ENCODE measurements at regions not wholly inside any gene's neighbourhood (a gene's known extent, or its start where the extent isn't known, plus 50 kb on each side); places are given as distances from the start of the nearest gene placed in this dataset.
"Not testable (repeated sequence)": the region's sequence is repeated elsewhere in the genome, so short reads cannot be mapped to it uniquely, and the experiment has no call there.

- no peak for DNase-seq (ENCODE audit: low spot score)
Measured at GRCh38 chr13:90594681-90595080, 752.8 kb upstream of the MIR17HG start.

GRCh38 chr13:90605664-90606063 lies 741.8 kb upstream of the MIR17HG start:
- no peak for DNase-seq (ENCODE audit: low spot score)

DNA sequence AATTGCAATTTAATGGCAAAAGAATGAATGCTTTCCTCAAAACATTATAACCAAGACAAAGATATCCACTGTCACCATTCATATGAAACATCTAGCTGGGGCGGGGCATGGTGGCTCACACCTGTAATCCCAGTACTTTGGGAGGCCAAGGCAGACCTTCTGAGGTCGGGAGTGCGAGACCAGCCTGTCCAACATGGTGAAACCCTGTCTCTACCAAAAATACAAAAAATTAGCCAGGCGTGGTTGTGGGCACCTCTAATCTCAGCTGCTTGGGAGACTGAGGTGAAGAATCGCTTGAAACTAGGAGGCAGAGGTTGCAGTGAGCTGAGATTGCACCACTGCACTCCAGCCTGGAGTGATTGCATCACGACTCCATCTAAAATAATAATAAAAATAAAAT lies 740.6 kb upstream of the MIR17HG start:
- DNase-seq (ENCODE audit: low spot score), result not testable (repeated sequence)

- DNase-seq (ENCODE audit: low spot score), result no peak
Measured at GRCh38 chr13:90612391-90612790, 735.1 kb upstream of the MIR17HG start.

DNA sequence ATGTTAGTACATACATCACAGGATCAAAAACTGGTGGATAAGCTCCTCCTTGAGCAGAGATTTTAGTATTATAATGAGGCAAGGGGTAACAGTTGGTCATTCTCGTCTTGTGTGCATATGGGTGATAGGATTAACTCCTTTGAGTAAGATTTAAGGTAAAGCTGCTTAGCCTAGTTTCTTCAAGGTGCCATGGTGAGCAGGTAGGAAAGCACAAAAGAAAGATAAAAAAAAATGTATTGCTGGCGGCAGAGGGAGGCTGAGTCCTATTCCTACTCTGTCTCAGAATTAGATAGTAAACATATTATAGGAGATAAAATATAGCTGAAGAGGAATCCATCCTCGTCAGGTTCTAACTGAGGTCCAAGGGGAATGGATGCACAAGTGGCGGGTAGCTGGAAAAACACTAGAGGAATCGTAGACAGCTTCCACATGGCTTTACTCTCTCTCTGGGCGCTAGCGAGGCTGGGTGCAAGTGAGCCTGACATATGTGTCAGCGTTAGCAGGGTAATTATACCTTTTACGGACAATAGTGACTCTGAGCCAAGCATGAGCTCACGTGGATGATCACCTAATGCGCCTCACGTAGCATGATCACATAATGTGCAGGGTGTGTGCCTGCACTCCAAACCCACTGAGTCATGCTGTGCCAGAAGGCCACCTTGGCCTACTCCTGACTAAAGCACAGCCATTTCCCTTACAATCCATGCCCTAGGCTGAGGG lies 734.3 kb upstream of the MIR17HG start:
- no peak for DNase-seq (ENCODE audit: low spot score)

GRCh38 chr13:90615236-90615635 lies 732.3 kb upstream of the MIR17HG start:
- DNase-seq (ENCODE audit: low spot score), result no peak

- no peak for DNase-seq (ENCODE audit: low spot score)
Measured at GRCh38 chr13:90615767-90616166, 731.7 kb upstream of the MIR17HG start.

DNA sequence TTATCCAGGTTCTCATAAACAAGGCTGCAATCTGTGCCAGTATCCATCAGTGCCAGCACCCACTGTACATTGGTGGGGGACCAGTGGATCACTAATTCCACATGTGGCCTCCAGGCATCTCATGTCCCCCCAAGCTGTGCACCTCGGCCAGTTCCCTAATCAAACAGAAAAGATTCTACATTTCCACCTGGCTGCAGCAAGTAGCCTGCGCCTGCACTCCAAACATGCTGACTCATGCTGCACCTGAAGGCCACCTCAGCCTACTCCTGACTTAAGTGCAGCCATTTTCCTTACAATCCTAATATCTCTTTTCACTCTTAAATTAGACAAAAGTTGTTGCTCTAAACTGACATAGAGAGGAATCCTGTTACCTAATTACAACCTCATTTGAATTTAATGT lies 729.4 kb upstream of the MIR17HG start:
- no peak for DNase-seq (ENCODE audit: low spot score)

- no peak for DNase-seq (ENCODE audit: low spot score)
Measured at GRCh38 chr13:90622541-90622940, 724.9 kb upstream of the MIR17HG start.

DNA sequence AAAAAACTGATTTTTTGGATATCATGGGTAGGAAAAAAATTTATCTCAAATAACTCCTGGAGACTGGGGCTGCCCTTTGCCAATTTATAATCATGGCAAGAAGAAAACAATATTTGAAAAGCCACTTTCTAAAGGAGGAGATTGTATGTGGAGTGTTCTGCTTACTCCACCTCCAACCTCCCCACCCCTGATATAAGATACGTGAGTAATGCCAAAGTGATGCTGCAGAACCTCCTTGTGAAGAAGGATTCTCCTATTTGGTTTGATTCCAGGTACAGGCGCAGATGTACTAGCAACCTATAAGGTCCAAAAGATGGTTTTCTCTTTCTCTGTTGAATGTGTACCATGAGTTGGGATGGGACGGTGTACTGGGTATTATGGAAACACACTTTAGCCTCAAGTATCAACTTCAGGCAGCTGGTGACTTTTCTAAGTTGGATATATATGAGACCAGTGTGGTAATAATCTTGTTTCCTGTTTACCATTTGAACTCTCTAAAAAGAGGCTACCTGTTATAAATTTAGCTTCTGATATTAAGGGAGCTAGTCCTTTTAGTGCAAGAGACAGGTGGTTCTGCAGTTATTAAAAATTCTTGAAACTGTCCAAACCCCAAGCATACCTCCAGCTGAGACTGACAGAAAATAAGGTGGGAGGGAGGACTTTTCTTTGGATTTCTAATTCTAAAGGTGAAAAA lies 724.0 kb upstream of the MIR17HG start:
- DNase-seq (ENCODE audit: low spot score), result no peak

- DNase-seq (ENCODE audit: low spot score), result no peak
Measured at GRCh38 chr13:90627813-90628212, 719.7 kb upstream of the MIR17HG start.

- DNase-seq (ENCODE audit: low spot score), result no peak
Measured at GRCh38 chr13:90628471-90628870, 719.0 kb upstream of the MIR17HG start.

DNA sequence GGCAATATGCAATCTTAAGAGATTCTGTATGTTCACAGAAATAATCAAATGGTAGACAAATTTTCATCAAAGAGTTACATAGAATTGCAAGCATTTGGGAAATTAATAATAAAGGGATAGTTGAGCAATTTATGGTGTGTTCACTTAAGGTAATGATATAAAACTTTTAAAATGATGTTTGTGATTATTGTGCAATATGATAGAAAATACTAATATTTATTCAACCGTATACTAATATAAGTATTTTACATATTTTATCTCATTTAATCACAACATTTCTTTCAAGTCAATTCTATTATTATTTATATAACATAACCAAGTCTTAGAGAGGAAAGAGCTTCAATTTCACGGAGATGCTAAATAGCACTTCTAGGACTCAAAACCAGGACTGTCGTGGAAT lies 716.8 kb upstream of the MIR17HG start:
- DNase-seq (ENCODE audit: low spot score), result no peak

DNA sequence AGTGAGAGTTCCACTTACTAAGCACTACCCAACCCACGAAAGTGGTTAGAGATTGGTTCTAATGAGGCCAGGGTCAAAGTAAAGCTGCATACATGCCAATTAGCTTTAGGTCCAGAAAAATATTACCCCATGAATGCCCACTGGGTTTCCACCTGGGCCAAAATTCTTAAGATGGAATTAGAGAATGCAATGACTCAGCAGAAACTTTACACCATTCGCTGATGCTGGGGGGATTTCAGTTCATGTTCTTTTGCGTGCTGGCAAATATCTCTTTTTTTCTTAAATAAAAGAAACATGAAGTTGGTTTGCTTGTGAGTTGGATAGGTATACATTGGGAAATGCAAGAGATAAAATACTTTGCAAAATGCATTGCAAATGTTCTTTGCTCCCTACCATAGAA lies 715.3 kb upstream of the MIR17HG start:
- no peak for DNase-seq (ENCODE audit: low spot score)

DNA sequence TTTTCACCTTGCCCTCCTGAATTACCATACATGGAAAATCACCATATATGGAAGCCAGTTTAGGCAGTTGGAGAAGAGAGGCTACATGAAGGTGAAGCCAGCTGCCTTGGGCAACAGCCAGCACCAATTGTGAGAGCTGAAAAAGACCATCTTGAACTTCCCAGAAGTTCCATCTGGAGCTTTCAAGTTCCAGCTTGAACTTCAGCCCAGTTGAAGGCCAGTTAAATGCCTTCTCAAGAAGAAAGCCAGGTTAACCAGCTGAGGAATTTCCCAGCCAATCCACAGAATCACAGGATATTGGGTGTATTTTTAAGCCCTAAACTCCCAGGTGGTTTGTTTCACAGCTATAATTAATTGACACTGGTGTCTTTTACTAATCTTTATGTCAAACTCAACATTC lies 713.6 kb upstream of the MIR17HG start:
- DNase-seq (ENCODE audit: low spot score), result no peak

DNA sequence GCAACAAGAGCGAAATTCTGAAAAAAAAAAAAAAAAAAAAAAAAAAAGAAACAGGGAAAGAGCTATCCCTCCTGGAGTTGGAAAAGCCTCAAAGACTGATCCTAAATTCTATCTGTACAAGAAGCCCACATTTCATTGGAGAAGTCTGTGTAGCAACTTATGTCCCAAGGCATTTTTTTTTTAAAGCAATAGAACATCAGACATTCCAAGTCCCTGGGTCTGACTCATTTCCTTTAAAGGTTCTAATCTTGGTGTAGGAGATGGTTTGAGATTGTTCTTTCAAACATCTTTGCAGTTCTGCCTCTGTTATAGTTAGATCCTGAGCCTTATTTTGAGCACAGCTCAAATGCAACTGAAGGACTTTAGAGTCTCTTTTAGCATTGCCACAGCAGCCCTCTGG lies 706.5 kb upstream of the MIR17HG start:
- DNase-seq (ENCODE audit: low spot score), result no peak

- DNase-seq (ENCODE audit: low spot score), result no peak
Measured at GRCh38 chr13:90641884-90642283, 705.6 kb upstream of the MIR17HG start.

DNA sequence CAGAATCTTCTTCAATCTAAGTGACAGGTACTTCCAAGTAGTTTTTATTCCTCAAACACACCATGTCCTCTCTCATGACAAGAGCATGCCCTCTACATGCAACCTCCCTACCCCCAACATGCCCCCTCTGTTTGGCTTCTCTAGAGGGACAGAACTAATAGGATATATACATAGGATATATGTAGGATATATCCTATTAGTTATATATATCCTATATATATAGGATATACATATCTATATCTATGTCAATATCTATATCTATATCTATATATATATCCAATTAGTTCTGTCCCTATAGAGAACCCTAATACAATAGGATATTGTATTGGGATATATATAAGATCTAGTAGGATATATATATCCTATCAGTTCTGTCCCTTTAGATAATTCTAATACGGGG lies 701.9 kb upstream of the MIR17HG start:
- DNase-seq (ENCODE audit: low spot score), result no peak

- DNase-seq (ENCODE audit: low spot score), result no peak
Measured at GRCh38 chr13:90648497-90648896, 699.0 kb upstream of the MIR17HG start.

DNA sequence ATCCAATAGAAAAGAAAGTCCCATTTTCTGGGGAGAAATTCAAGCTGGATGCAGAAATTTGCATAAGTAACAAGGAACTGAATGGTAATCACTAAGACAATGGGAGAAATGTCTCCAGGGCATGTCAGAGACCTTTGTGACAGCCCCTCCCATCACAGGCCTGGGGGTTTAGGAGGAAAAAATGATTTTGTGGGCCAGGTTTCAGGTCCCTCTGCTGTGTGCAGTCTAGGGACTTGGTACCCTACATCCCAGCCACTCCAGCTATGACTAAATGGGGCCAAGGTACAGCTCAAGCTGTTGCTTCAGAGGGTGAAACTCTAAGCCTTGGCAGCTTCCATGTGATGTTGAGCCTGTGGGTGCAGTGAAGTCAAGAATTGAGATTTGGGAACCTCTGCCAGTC lies 695.5 kb upstream of the MIR17HG start:
- no peak for DNase-seq (ENCODE audit: low spot score)

- no peak for DNase-seq (ENCODE audit: low spot score)
Measured at GRCh38 chr13:90654970-90655369, 692.5 kb upstream of the MIR17HG start.

GRCh38 chr13:90664200-90664599 lies 683.3 kb upstream of the MIR17HG start:
- DNase-seq (ENCODE audit: low spot score), result not testable (repeated sequence)

- DNase-seq (ENCODE audit: low spot score), result no peak
Measured at GRCh38 chr13:90673746-90674145, 673.7 kb upstream of the MIR17HG start.

DNA sequence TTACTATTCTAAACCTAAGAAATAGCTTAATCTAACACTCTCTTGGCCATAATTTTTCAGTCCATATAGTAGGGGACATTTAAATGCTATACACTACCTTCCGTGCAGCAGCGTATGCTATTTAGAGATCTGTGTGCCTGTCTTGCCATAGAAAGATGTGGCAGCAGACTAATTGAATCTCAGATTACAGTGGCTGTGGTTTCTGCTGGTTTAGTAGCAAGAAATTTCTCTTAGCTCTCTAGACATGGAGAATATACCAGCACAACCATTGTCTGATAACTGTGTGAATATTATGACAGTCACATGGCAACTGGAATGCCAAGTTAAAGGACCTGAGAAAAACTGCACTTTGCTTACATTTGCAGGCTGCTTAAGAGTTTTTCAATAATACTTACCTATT lies 672.4 kb upstream of the MIR17HG start:
- DNase-seq (ENCODE audit: low spot score), result no peak

Data from ecto neural progenitor cell (in vitro differentiated cells).